ENCODE measurements at regions not wholly inside any gene's neighbourhood (a gene's known extent, or its start where the extent isn't known, plus 50 kb on each side); places are given as distances from the start of the nearest gene placed in this dataset.

DNA sequence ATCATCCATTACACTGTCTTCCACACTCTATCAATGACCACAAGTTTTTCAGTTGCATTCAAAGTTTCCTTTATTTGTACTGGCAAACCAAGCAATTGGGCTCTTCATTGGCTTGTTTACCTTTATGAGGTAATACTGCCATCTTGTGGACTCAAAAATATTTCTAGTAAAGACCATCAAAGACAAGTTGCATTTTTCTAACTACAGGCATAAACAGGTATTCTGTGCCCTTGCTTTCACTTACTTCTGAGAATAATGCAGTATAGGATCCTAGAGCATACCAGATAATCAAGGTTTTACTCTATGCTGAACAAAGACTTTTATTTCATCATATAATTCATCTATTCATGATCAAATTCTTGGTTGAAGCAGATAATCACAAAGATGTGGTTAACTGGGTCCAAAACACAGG lies 173.7 kb upstream of the POU5F2 start:
- H3K36me3 ChIP-seq (ENCODE audit: insufficient read depth, low read length) = no peaks in the 10 kb centered on the region
- H3K9me3 ChIP-seq (ENCODE audit: low read depth, low read length) = no peaks in the 10 kb centered on the region
- no peaks in the 10 kb centered on the region for H3K4me1 ChIP-seq (ENCODE audit: insufficient read depth, low read length)
- TF ChIP-seq, protein P1, sequence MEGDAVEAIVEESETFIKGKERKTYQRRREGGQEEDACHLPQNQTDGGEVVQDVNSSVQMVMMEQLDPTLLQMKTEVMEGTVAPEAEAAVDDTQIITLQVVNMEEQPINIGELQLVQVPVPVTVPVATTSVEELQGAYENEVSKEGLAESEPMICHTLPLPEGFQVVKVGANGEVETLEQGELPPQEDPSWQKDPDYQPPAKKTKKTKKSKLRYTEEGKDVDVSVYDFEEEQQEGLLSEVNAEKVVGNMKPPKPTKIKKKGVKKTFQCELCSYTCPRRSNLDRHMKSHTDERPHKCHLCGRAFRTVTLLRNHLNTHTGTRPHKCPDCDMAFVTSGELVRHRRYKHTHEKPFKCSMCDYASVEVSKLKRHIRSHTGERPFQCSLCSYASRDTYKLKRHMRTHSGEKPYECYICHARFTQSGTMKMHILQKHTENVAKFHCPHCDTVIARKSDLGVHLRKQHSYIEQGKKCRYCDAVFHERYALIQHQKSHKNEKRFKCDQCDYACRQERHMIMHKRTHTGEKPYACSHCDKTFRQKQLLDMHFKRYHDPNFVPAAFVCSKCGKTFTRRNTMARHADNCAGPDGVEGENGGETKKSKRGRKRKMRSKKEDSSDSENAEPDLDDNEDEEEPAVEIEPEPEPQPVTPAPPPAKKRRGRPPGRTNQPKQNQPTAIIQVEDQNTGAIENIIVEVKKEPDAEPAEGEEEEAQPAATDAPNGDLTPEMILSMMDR (IDR thresholded peaks at IDR 0.05; ENCODE audit: extremely low read depth, low read depth, low read length) = peak; percentile 56
- no peak overlapping the region for H3K4me2 ChIP-seq (ENCODE audit: insufficient read depth, low read length)
- no peak for DNase-seq (ENCODE audit: insufficient read length, low spot score, missing footprints)
- no peak overlapping the region for H3K4me3 ChIP-seq (ENCODE audit: insufficient read depth, low read length)
- no peaks in the 10 kb centered on the region for H3K27me3 ChIP-seq (ENCODE audit: insufficient read depth, low read length)
- H3K27ac ChIP-seq (ENCODE audit: low read depth, low read length) = no peak overlapping the region
- H4K20me1 ChIP-seq (ENCODE audit: insufficient read depth, low read length) = no peaks in the 10 kb centered on the region
- H2AFZ ChIP-seq (ENCODE audit: low read length) = no peak overlapping the region
- H3K79me2 ChIP-seq (ENCODE audit: insufficient read depth, low read length) = no peaks in the 10 kb centered on the region

DNA sequence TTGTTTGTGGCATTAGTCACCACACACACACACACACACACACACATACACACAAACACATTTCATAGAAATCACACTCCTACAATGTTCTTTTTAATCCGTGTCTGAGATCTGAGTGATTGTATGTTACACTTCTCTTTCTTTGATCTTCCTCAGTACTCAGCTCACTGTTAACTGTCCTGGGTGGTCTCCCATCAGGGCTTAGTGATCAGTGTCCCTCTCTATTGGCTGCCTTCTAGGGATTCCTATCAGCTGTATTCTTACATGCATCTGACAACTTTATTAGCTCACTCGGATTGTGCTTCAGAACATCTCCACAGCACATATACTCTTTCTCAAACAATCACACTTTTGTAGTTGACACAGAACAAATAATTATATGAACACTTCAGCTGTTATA lies 170.2 kb upstream of the POU5F2 start:
- no peak overlapping the region for H3K27ac ChIP-seq (ENCODE audit: low read depth, low read length)
- H3K79me2 ChIP-seq (ENCODE audit: insufficient read depth, low read length) = no peaks in the 10 kb centered on the region
- no peaks in the 10 kb centered on the region for H3K9me3 ChIP-seq (ENCODE audit: low read depth, low read length)
- TF ChIP-seq, protein P1 (IDR thresholded peaks at IDR 0.05; ENCODE audit: extremely low read depth, low read depth, low read length) = no peak
- no peak for DNase-seq (ENCODE audit: insufficient read length, low spot score, missing footprints)
- no peaks in the 10 kb centered on the region for H3K4me1 ChIP-seq (ENCODE audit: insufficient read depth, low read length)
- H3K4me2 ChIP-seq (ENCODE audit: insufficient read depth, low read length) = no peak overlapping the region
- H4K20me1 ChIP-seq (ENCODE audit: insufficient read depth, low read length) = no peaks in the 10 kb centered on the region
- no peak overlapping the region for H2AFZ ChIP-seq (ENCODE audit: low read length)
- no peak overlapping the region for H3K4me3 ChIP-seq (ENCODE audit: insufficient read depth, low read length)
- no peaks in the 10 kb centered on the region for H3K36me3 ChIP-seq (ENCODE audit: insufficient read depth, low read length)
- H3K27me3 ChIP-seq (ENCODE audit: insufficient read depth, low read length) = no peaks in the 10 kb centered on the region

DNA sequence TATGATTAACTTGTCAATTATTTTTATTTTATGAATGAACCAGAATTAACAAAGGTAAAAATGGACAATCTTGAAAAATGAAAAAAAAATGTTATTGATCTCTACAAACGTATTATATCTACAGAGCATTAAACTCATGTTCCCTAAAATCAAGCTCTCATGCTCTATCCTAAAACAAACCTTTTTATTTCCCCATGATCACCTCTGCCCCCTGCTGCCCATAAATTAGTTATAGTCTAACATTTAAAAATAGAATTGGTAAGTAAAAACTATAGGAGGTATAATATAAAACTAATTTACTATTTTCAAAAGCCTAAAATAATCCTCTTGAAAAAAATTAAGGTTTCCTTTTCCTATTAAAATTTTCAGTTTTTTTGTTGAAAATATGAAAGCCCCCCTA lies 168.0 kb upstream of the POU5F2 start:
- Histone ChIP-seq H3K4me1 (ENCODE audit: insufficient read depth, low read length) (no peaks in the 10 kb centered on the region), H3K4me3 (ENCODE audit: insufficient read depth, low read length) (no peak overlapping the region), H3K27ac (ENCODE audit: low read depth, low read length) (no peak overlapping the region), H3K27me3 (ENCODE audit: insufficient read depth, low read length) (no peaks in the 10 kb centered on the region), H4K20me1 (ENCODE audit: insufficient read depth, low read length) (no peaks in the 10 kb centered on the region), H2AFZ (ENCODE audit: low read length) (no peak overlapping the region), H3K36me3 (ENCODE audit: insufficient read depth, low read length) (no peaks in the 10 kb centered on the region), H3K4me2 (ENCODE audit: insufficient read depth, low read length) (no peak overlapping the region), H3K79me2 (ENCODE audit: insufficient read depth, low read length) (no peaks in the 10 kb centered on the region), H3K9me3 (ENCODE audit: low read depth, low read length) (no peaks in the 10 kb centered on the region)
- DNase-seq (ENCODE audit: insufficient read length, low spot score, missing footprints) = no peak
- TF ChIP-seq, protein P1 (IDR thresholded peaks at IDR 0.05; ENCODE audit: extremely low read depth, low read depth, low read length) = peak; percentile 34

DNA sequence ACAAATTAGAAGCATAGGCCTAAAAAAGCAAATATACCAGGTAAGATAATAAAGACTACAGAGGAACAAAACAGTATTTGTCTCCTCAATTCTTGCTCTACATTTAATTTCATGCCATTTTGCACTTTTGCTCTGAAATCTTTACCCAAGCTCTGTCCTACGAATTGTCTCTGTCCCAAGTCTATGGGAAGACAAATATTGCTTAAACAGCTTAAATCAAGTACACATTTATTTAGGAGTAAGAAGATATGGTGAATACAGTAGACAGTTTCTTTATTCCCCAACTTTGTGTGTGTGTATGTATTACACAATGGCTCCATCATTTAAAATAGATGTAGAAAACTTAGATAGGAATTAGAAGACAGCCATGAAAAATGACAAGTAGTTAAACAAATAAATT lies 163.5 kb upstream of the POU5F2 start:
- no peak overlapping the region for H2AFZ ChIP-seq (ENCODE audit: low read length)
- no peaks in the 10 kb centered on the region for H3K36me3 ChIP-seq (ENCODE audit: insufficient read depth, low read length)
- H3K4me2 ChIP-seq (ENCODE audit: insufficient read depth, low read length) = no peak overlapping the region
- no peak for DNase-seq (ENCODE audit: insufficient read length, low spot score, missing footprints)
- H3K9me3 ChIP-seq (ENCODE audit: low read depth, low read length) = no peaks in the 10 kb centered on the region
- TF ChIP-seq, protein P1 (IDR thresholded peaks at IDR 0.05; ENCODE audit: extremely low read depth, low read depth, low read length) = no peak
- H3K27ac ChIP-seq (ENCODE audit: low read depth, low read length) = no peak overlapping the region
- H3K4me3 ChIP-seq (ENCODE audit: insufficient read depth, low read length) = no peak overlapping the region
- H3K79me2 ChIP-seq (ENCODE audit: insufficient read depth, low read length) = no peaks in the 10 kb centered on the region
- H3K27me3 ChIP-seq (ENCODE audit: insufficient read depth, low read length) = no peaks in the 10 kb centered on the region
- H3K4me1 ChIP-seq (ENCODE audit: insufficient read depth, low read length) = no peaks in the 10 kb centered on the region
- H4K20me1 ChIP-seq (ENCODE audit: insufficient read depth, low read length) = no peaks in the 10 kb centered on the region
